Fibroblast of pulmonary artery (primary cell): ENCODE measurements at regions not wholly inside any gene's neighbourhood (a gene's known extent, or its start where the extent isn't known, plus 50 kb on each side); places are given as distances from the start of the nearest gene placed in this dataset.

Experiments
- DNase-seq: peaks from one replicate; pipeline ENCODE4 v3.0.0-alpha.2; 2010; ENCODE audit warnings: low read depth
- H3K4me3 ChIP-seq: replicated peaks from 2 replicates; pipeline ENCODE4 v1.5.1; 2011; ENCODE audit warnings: low read depth, mild to moderate bottlenecking, control low read depth, low read length, moderate library complexity
- CTCF ChIP-seq: IDR thresholded peaks from 2 replicates; pipeline ENCODE4 v1.5.1; 2011; ENCODE audit warnings: mild to moderate bottlenecking, control low read depth, low read length, inconsistent platforms; ENCODE audit errors: missing control alignments

- no peak overlapping the region for H3K4me3 ChIP-seq
- TF ChIP-seq CTCF = no peak
- no peak for DNase-seq
Observed at GRCh38 chr3:193827040-193827669, 234.1 kb downstream of the OPA1 start.

DNA sequence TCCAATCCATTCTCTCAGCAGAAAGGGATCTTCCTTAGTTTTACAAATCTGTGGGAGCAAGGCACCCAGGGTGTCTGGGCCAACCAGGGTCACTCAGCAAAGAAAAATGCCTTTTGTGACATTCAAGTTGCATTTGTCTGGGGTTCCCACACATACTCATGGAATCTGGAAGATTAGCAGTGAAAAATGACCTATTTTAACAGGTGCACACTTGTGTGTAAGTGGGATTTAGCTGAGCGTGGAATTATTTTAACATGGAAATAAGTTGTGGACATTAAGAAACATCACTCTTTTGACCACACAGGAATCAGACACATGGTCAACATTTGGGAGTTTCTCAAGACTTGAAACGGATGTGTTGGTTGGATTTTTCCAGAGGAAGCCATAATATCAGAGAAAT lies 234.9 kb downstream of the OPA1 start:
- DNase-seq = no peak
- TF ChIP-seq CTCF = no peak
- no peak overlapping the region for H3K4me3 ChIP-seq

DNA sequence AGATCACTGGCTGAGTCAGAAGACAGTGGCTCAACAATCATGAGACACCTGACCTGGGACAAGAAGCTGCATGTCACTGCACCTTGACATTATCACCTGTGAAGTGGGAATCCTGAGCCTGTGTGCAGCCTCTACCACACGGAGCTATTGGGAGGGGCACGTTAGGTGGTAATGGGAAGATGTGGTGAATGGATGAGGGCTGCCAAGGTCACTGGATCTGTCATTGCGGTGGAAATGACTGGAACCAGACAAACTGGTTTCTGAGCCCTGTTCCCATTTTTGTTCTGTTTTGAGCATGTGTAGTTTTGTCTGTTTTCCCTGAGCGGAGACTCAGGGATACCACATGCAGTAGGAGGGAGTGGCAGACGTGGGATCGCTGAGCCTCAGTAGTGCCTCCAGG lies 235.5 kb downstream of the OPA1 start:
- no peak for TF ChIP-seq CTCF
- H3K4me3 ChIP-seq = no peak overlapping the region
- DNase-seq = no peak

- TF ChIP-seq CTCF = no peak
- no peak overlapping the region for H3K4me3 ChIP-seq
- peak; percentile 7 for DNase-seq
Observed at GRCh38 chr3:193829781-193830180, 236.8 kb downstream of the OPA1 start.

DNA sequence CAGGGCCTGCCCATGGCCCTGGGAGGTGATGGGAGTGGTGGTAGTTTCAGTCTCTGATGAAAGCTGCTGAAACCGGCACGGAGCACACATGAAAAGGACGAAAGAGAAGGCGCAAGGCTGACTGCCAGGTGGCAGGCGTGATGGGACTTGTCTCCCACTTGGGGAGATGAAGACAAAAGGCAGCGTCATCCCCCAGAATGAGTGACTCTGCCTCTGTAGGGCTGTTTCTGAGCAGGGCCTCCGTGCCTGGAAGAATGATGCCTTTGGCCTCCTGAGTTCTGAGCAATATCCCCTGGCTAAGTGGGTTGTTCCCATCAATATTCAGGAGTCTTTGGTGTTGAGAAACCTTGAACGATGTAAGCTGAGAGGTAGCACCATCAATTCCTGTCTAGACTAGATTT lies 237.8 kb downstream of the OPA1 start:
- no peak overlapping the region for H3K4me3 ChIP-seq
- no peak for TF ChIP-seq CTCF
- DNase-seq = no peak

GRCh38 chr3:193831495-193832455 lies 238.8 kb downstream of the OPA1 start:
- TF ChIP-seq CTCF = no peak
- no peak for DNase-seq
- H3K4me3 ChIP-seq = no peak overlapping the region
